ENCODE measurements at regions not wholly inside any gene's neighbourhood (a gene's known extent, or its start where the extent isn't known, plus 50 kb on each side); places are given as distances from the start of the nearest gene placed in this dataset.
"Not testable (repeated sequence)": the region's sequence is repeated elsewhere in the genome, so short reads cannot be mapped to it uniquely, and the experiment has no call there.

- DNase-seq (ENCODE audit: low read depth, low spot score): no peak
Measured at GRCh38 chr21:36246080-36246631, 73.8 kb upstream of the MORC3 start.

- no peak for DNase-seq (ENCODE audit: low read depth, low spot score)
Measured at GRCh38 chr21:36247316-36248010, 72.5 kb upstream of the MORC3 start.

GRCh38 chr21:36249576-36250422 is 70.2 kb upstream of the MORC3 start:
- DNase-seq (ENCODE audit: low read depth, low spot score): no peak

- DNase-seq (ENCODE audit: low read depth, low spot score): no peak
Measured at GRCh38 chr21:36250423-36251075, 69.4 kb upstream of the MORC3 start.

- DNase-seq (ENCODE audit: low read depth, low spot score): no peak
Measured at GRCh38 chr21:36254106-36254941, 65.7 kb upstream of the MORC3 start.

GRCh38 chr21:36255663-36256062 is 64.3 kb upstream of the MORC3 start:
- no peak for DNase-seq (ENCODE audit: low read depth, low spot score)

GRCh38 chr21:36257657-36258056 is 62.3 kb upstream of the MORC3 start:
- no peak for DNase-seq (ENCODE audit: low read depth, low spot score)

- DNase-seq (ENCODE audit: low read depth, low spot score): peak; percentile 59
Measured at GRCh38 chr21:36260030-36260787, 59.8 kb upstream of the MORC3 start.

GRCh38 chr21:36260802-36261201 is 59.2 kb upstream of the MORC3 start:
- DNase-seq (ENCODE audit: low read depth, low spot score): no peak

GRCh38 chr21:36261459-36261858 is 58.5 kb upstream of the MORC3 start:
- no peak for DNase-seq (ENCODE audit: low read depth, low spot score)

- no peak for DNase-seq (ENCODE audit: low read depth, low spot score)
Measured at GRCh38 chr21:36263797-36264196, 56.2 kb upstream of the MORC3 start.

- DNase-seq (ENCODE audit: low read depth, low spot score): no peak
Measured at GRCh38 chr21:36265431-36265830, 54.6 kb upstream of the MORC3 start.

GRCh38 chr21:36267828-36268227 is 52.2 kb upstream of the MORC3 start:
- not testable (repeated sequence) for DNase-seq (ENCODE audit: low read depth, low spot score)

- DNase-seq (ENCODE audit: low read depth, low spot score): not testable (repeated sequence)
Measured at GRCh38 chr21:36268264-36268663, 51.7 kb upstream of the MORC3 start.
